IPS-15b (cell line): ENCODE measurements at regions not wholly inside any gene's neighbourhood (a gene's known extent, or its start where the extent isn't known, plus 50 kb on each side); places are given as distances from the start of the nearest gene placed in this dataset.
"Not testable (repeated sequence)": the region's sequence is repeated elsewhere in the genome, so short reads cannot be mapped to it uniquely, and the experiment has no call there.

Experiments used
- H3K27me3 ChIP-seq: one replicate; pipeline ENCODE4 v1.6.1; 2013; ENCODE audit warnings: low read length; ENCODE audit not compliant: control insufficient read depth, insufficient read depth
- H3K36me3 ChIP-seq: one replicate; pipeline ENCODE4 v1.6.1; 2013; ENCODE audit warnings: low read length; ENCODE audit not compliant: control insufficient read depth, insufficient read depth
- H3K4me1 ChIP-seq: one replicate; pipeline ENCODE4 v1.6.1; 2013; ENCODE audit warnings: mild to moderate bottlenecking, low read length; ENCODE audit not compliant: control insufficient read depth, insufficient read depth
- H3K4me3 ChIP-seq: one replicate; pipeline ENCODE4 v1.5.1; 2013; ENCODE audit warnings: low read depth, low read length
- H3K9ac ChIP-seq: one replicate; pipeline ENCODE4 v1.6.1; 2013; ENCODE audit warnings: low read depth, mild to moderate bottlenecking, low read length
- H3K9me3 ChIP-seq: one replicate; pipeline ENCODE4 v1.6.1; 2013; ENCODE audit warnings: mild to moderate bottlenecking, low read length; ENCODE audit not compliant: control insufficient read depth, insufficient read depth

- no peaks in the 10 kb centered on the region for H3K36me3 ChIP-seq
- H3K4me3 ChIP-seq: no peak overlapping the region
- H3K9ac ChIP-seq: no peak overlapping the region
- H3K9me3 ChIP-seq: no peaks in the 10 kb centered on the region
- no peaks in the 10 kb centered on the region for H3K27me3 ChIP-seq
- peaks cover 5% of the 10 kb centered on the region for H3K4me1 ChIP-seq
These were observed 477.6 kb upstream of the LRRC7 start for GRCh38 chr1:69090170-69090569.

- H3K9ac ChIP-seq: no peak overlapping the region
- H3K27me3 ChIP-seq: no peaks in the 10 kb centered on the region
- no peaks in the 10 kb centered on the region for H3K36me3 ChIP-seq
- H3K4me3 ChIP-seq: no peak overlapping the region
- no peaks in the 10 kb centered on the region for H3K9me3 ChIP-seq
- peaks cover 5% of the 10 kb centered on the region for H3K4me1 ChIP-seq
These were observed 477.0 kb upstream of the LRRC7 start for GRCh38 chr1:69090752-69091151.

GRCh38 chr1:69102058-69102457, 465.7 kb upstream of the LRRC7 start:
- not testable (repeated sequence) for H3K27me3 ChIP-seq, H3K4me3 ChIP-seq, H3K4me1 ChIP-seq, H3K9me3 ChIP-seq, H3K9ac ChIP-seq, H3K36me3 ChIP-seq

GRCh38 chr1:69103213-69103612, 464.5 kb upstream of the LRRC7 start:
- peaks cover 4% of the 10 kb centered on the region for H3K36me3 ChIP-seq
- H3K4me3 ChIP-seq: no peak overlapping the region
- no peaks in the 10 kb centered on the region for H3K4me1 ChIP-seq
- H3K27me3 ChIP-seq: no peaks in the 10 kb centered on the region
- H3K9ac ChIP-seq: no peak overlapping the region
- peaks cover 5% of the 10 kb centered on the region for H3K9me3 ChIP-seq

GRCh38 chr1:69103705-69104385, 463.9 kb upstream of the LRRC7 start:
- Histone ChIP-seq H3K9ac (no peak overlapping the region), H3K4me1 (no peaks in the 10 kb centered on the region), H3K4me3 (no peak overlapping the region), H3K36me3 (peaks cover 4% of the 10 kb centered on the region), H3K9me3 (peaks cover 5% of the 10 kb centered on the region), H3K27me3 (no peaks in the 10 kb centered on the region)

- no peak overlapping the region for H3K9ac ChIP-seq
- no peaks in the 10 kb centered on the region for H3K27me3 ChIP-seq
- H3K4me1 ChIP-seq: no peaks in the 10 kb centered on the region
- peaks cover 4% of the 10 kb centered on the region for H3K36me3 ChIP-seq
- H3K9me3 ChIP-seq: peaks cover 5% of the 10 kb centered on the region
- H3K4me3 ChIP-seq: no peak overlapping the region
These were observed 462.8 kb upstream of the LRRC7 start for GRCh38 chr1:69104894-69105293.

- no peaks in the 10 kb centered on the region for H3K4me1 ChIP-seq
- H3K4me3 ChIP-seq: no peak overlapping the region
- no peaks in the 10 kb centered on the region for H3K9me3 ChIP-seq
- no peak overlapping the region for H3K9ac ChIP-seq
- no peaks in the 10 kb centered on the region for H3K36me3 ChIP-seq
- H3K27me3 ChIP-seq: no peaks in the 10 kb centered on the region
These were observed 458.4 kb upstream of the LRRC7 start for GRCh38 chr1:69109277-69109676.

- no peaks in the 10 kb centered on the region for H3K4me1 ChIP-seq
- H3K9ac ChIP-seq: no peak overlapping the region
- no peaks in the 10 kb centered on the region for H3K9me3 ChIP-seq
- H3K36me3 ChIP-seq: no peaks in the 10 kb centered on the region
- H3K27me3 ChIP-seq: no peaks in the 10 kb centered on the region
- no peak overlapping the region for H3K4me3 ChIP-seq
These were observed 456.9 kb upstream of the LRRC7 start for GRCh38 chr1:69110851-69111250.

- H3K27me3 ChIP-seq, H3K9ac ChIP-seq, H3K36me3 ChIP-seq, H3K4me1 ChIP-seq, H3K9me3 ChIP-seq: not testable (repeated sequence)
- H3K4me3 ChIP-seq: peak overlapping the region; percentile 35
These were observed 447.5 kb upstream of the LRRC7 start for GRCh38 chr1:69120126-69120741.

- Histone ChIP-seq H3K4me3 (no peak overlapping the region), H3K36me3 (no peaks in the 10 kb centered on the region), H3K27me3 (no peaks in the 10 kb centered on the region), H3K9me3 (no peaks in the 10 kb centered on the region), H3K4me1 (peaks cover 3% of the 10 kb centered on the region), H3K9ac (no peak overlapping the region)
These were observed 446.9 kb upstream of the LRRC7 start for GRCh38 chr1:69120817-69121216.

GRCh38 chr1:69121723-69122122, 446.0 kb upstream of the LRRC7 start:
- no peaks in the 10 kb centered on the region for H3K27me3 ChIP-seq
- no peak overlapping the region for H3K9ac ChIP-seq
- H3K9me3 ChIP-seq: no peaks in the 10 kb centered on the region
- no peaks in the 10 kb centered on the region for H3K36me3 ChIP-seq
- H3K4me3 ChIP-seq: no peak overlapping the region
- H3K4me1 ChIP-seq: peaks cover 3% of the 10 kb centered on the region

- Histone ChIP-seq H3K27me3 (no peaks in the 10 kb centered on the region), H3K9me3 (no peaks in the 10 kb centered on the region), H3K36me3 (no peaks in the 10 kb centered on the region), H3K4me1 (peaks cover 3% of the 10 kb centered on the region), H3K4me3 (no peak overlapping the region), H3K9ac (no peak overlapping the region)
These were observed 445.3 kb upstream of the LRRC7 start for GRCh38 chr1:69122373-69122772.
